NCI-H1694 (cell line): ENCODE measurements at regions not wholly inside any gene's neighbourhood (a gene's known extent, or its start where the extent isn't known, plus 50 kb on each side); places are given as distances from the start of the nearest gene placed in this dataset.

Experiments
- DNase-seq: peaks from one replicate; lab custom pipeline; 2025; lab: John Stamatoyannopoulos, UW

GRCh38 chr4:156496797-156497196, 474.8 kb downstream of the PDGFC start:
- no peak for DNase-seq

- DNase-seq, result no peak
These were observed 475.8 kb downstream of the PDGFC start for GRCh38 chr4:156495836-156496235.

- no peak for DNase-seq
These were observed 476.5 kb downstream of the PDGFC start for GRCh38 chr4:156495091-156495490.

GRCh38 chr4:156493858-156494257, 477.7 kb downstream of the PDGFC start:
- DNase-seq, result no peak

GRCh38 chr4:156487107-156487506, 484.5 kb downstream of the PDGFC start:
- no peak for DNase-seq

GRCh38 chr4:156481845-156482244, 489.8 kb downstream of the PDGFC start:
- DNase-seq, result no peak

GRCh38 chr4:156477636-156478035, 494.0 kb downstream of the PDGFC start:
- DNase-seq, result no peak

GRCh38 chr4:156476359-156476758, 495.2 kb downstream of the PDGFC start:
- no peak for DNase-seq

GRCh38 chr4:156475322-156475721, 496.3 kb downstream of the PDGFC start:
- peak; percentile 7 for DNase-seq

- DNase-seq, result no peak
These were observed 498.4 kb downstream of the PDGFC start for GRCh38 chr4:156473151-156473550.

- no peak for DNase-seq
These were observed 499.0 kb downstream of the PDGFC start for GRCh38 chr4:156472624-156473023.

- DNase-seq, result no peak
These were observed 505.9 kb upstream of the CTSO start for GRCh38 chr4:156459584-156459983.

- no peak for DNase-seq
These were observed 503.2 kb upstream of the CTSO start for GRCh38 chr4:156456830-156457229.

- DNase-seq, result no peak
These were observed 489.8 kb upstream of the CTSO start for GRCh38 chr4:156443488-156443887.

- no peak for DNase-seq
These were observed 489.2 kb upstream of the CTSO start for GRCh38 chr4:156442912-156443311.

GRCh38 chr4:156439576-156440200, 486.0 kb upstream of the CTSO start:
- DNase-seq, result no peak

- DNase-seq, result no peak
These were observed 484.0 kb upstream of the CTSO start for GRCh38 chr4:156437666-156438065.

- no peak for DNase-seq
These were observed 468.9 kb upstream of the CTSO start for GRCh38 chr4:156422576-156422975.

- DNase-seq, result no peak
These were observed 467.0 kb upstream of the CTSO start for GRCh38 chr4:156420623-156421022.

- DNase-seq, result no peak
These were observed 465.5 kb upstream of the CTSO start for GRCh38 chr4:156419080-156419685.

GRCh38 chr4:156414406-156414805, 460.7 kb upstream of the CTSO start:
- DNase-seq, result no peak

GRCh38 chr4:156413239-156414135, 459.8 kb upstream of the CTSO start:
- DNase-seq, result no peak

- DNase-seq, result no peak
These were observed 457.9 kb upstream of the CTSO start for GRCh38 chr4:156411531-156411930.
